GM19239 (cell line): ENCODE measurements at regions not wholly inside any gene's neighbourhood (a gene's known extent, or its start where the extent isn't known, plus 50 kb on each side); places are given as distances from the start of the nearest gene placed in this dataset.
"Not testable (repeated sequence)": the region's sequence is repeated elsewhere in the genome, so short reads cannot be mapped to it uniquely, and the experiment has no call there.

Source experiments
- DNase-seq: peaks from one replicate; pipeline ENCODE4 v3.0.0; 2011; ENCODE audit warnings: low spot score; ENCODE audit not compliant: insufficient read length
- FAIRE-seq: peaks from 2 replicates; lab custom pipeline; 2011; peaks lifted over from hg19 to GRCh38; lab: Jason Lieb, UNC

DNA sequence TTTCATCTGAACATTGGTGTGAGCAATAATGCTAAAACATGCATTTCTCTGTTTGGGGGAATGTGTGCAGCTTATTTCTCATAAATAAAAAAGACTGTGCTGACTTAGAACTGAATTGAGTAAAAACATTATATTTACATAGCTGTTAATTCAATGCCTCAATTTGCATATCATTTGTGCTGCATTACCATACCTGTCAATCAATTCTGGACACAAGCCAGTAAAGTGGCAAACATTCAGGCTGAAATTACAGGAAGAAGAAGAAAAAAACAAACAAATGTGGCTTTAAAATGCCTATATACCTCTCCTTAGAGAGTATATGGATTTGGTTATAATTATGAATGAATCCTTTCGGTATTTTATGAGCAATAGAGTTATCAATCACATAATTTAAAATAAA is 380.1 kb upstream of the GBE1 start:
- FAIRE-seq (no peak), DNase-seq (no peak)

DNA sequence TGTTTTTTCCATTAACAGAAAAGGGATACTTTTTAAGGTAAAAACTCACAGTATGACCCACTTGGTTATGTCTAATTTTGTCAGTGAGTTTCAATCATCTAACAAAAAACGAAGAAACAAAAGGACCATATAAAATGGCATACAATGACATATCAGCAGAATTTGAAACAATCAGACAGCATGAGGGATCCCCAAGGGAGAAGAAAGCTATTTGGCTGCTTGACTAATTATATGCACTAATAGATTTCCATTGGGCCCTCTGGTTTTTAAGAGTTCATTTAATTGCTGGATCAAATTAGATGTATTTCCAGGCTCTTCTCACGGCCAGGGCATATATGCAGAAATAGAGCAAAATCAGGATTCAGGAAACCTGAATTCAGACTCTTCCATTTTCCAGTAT is 376.4 kb upstream of the GBE1 start:
- DNase-seq = no peak
- FAIRE-seq = no peak

GRCh38 chr3:82137050-82137449 is 375.6 kb upstream of the GBE1 start:
- FAIRE-seq = no peak
- no peak for DNase-seq

DNA sequence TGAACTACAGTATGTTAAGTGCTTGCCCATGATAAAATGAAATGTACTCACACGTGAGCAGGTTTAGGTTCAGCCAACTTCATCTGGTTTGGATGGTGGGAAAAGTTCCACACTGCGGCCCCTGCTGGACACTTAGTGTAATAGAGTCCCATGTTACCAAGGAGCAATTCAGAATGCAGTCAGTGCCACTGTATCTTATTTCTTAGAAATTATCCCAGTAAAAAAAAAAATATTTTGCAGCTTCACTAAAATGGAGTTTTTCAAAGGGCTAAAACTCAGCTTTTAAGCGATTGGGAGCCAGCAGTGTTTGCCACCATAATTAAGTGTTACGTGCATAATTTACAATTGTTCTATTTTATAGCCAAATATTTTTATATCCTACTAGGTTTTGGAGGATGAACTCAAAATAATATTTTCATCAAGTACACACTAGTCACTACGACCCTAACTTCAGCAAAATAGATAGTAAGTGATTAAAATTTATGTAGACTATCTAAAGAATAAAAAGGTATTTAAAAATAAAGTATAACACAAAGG is 371.7 kb upstream of the GBE1 start:
- FAIRE-seq = peak; percentile 88
- DNase-seq = peak; percentile 13

- DNase-seq = no peak
- no peak for FAIRE-seq
Measured at GRCh38 chr3:82132210-82133069, 371.0 kb upstream of the GBE1 start.

DNA sequence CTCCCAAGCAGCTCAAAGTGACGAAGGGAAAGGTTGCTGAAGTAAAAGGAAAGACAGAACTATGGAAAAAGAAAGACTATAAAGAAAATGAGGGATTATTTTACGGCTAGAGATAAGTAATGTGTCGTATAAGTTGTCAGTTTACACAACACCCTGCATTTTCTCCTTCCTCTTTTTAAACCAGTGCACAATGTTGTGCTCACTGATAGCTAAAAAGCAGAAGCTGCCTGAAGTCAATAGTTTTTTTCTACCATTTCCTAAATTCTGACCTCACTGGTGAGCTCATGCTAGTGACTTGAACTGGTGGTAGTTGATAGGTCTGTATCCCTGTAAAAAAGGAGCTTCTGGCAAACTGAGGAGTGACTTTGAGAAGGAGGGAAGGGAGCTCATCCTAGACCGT is 368.6 kb upstream of the GBE1 start:
- FAIRE-seq (no peak), DNase-seq (no peak)

DNA sequence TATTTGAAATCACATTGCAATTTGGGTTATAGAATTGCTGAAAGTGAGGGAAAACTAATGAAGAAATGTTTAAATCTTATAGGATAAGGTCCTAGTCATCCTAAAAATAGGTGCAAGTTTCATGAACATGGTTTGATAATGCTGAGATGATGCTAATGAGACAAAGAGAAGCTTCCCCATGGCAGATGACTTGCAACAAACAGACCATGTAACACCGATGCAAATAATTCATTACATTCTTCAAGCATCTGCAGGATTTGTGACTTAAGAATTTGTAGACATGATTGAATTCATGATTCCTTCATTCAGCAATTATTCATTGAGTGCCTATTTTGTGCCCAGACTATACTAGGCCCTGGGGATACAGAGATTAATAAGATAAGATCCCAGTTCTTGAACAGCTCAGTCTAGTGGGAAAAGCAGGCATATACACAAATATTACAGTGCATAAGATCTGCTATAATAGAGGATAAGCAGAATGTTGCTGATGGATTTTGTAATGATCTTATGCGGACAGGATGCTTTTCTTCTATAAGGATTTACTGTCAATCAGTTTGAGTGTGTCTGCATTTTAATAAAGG is 367.9 kb upstream of the GBE1 start:
- no peak for FAIRE-seq
- DNase-seq = no peak

DNA sequence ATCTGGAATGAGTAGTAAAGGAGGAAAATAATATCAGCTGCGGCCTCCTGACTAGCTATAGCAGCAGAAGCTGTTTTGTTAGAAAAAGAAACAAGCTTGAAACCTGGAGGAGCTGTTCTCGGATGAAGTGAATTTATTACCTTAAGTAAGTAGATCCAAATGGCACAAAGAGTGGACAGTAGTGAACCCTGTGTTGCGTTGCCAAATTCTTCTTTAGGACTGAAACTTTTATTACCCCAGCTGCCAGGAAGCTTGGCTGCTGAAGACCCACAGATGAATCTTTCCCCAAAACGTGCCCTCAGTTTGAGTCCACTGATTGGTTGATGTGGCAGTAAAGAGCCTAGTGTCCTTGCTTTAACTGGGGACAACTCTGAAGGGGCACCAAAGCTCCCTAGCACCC is 366.8 kb upstream of the GBE1 start:
- FAIRE-seq (no peak), DNase-seq (no peak)

- DNase-seq = no peak
- FAIRE-seq = no peak
Measured at GRCh38 chr3:82122554-82123345, 361.3 kb upstream of the GBE1 start.

DNA sequence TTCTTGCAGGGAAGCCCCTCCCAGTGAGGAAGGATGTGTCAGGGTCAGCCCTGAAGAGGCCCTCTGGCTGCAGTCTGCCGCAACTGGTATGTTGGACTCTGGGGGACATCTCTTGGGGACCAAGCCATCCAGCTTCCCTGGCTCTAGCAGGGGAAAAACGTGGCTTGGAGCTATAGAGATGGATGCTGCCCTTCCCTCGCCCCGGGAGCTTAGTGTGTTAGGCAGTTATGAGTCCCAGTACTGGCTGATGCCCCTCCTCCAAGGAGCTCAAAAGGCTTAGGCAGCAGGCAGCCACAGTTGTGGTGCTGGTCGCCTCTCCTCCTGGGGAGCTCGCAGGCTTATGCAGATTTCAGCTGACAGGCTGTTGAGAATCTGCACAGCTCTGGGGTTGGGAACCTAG is 353.1 kb upstream of the GBE1 start:
- DNase-seq = no peak
- no peak for FAIRE-seq

- not testable (repeated sequence) for DNase-seq, FAIRE-seq
Measured at GRCh38 chr3:82110721-82111120, 349.3 kb upstream of the GBE1 start.

- FAIRE-seq (no peak), DNase-seq (no peak)
Measured at GRCh38 chr3:82103241-82103640, 341.8 kb upstream of the GBE1 start.

DNA sequence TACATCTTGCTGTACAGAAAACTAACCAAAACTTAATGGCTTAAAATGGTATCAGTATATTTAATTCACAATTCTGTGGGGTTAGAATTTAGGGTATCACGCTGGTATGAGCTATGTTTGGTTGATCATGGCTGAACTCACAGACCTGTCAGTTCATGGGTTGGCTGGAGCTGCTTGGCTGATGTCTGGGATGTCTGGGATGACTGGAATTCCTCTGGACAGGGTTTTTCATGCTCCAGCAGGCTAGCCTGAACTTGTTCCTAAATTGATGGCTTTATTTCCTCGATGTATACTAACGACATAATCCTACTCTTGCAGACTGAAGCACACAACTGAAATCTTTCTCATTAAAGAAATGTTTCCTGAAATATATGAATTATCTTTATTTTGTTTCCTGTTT is 338.9 kb upstream of the GBE1 start:
- DNase-seq (no peak), FAIRE-seq (no peak)

DNA sequence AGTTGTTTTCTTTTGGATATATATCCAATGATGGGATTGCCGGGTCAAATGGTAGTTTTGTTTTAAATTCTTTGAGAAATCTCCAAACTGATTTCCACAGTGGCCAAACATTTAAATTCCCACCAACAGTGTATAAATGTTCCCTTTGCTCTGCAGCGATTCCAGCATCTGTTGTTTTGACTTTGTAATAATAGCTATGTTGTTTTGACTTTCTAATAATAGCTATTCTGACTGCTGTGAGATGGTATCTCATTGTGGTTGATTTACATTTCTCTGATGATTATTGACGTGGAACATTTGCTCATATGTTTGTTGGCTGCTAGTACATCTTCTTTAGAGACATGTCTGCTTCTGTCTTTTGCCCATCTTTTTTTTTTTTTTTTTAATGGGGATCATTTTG is 332.2 kb upstream of the GBE1 start:
- FAIRE-seq (no peak), DNase-seq (no peak)

DNA sequence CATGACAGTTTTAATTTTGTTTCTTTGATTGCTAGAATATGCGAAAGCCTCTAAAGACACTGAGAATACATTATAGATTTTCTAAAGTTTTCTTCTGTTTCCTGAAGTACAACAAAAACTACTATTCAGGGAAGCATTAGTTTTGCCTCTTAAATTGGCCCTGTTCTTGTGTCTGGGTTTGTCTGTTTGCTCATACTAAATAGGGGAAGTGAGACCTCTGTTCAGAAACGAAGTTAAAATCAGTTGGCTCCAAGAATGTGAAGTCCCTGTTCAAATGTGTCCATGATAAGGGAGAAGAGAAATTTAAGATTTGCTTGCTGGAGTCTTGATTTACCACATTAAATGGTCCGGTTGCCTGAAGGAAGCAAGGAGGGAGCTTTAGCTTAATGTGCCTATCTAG is 327.3 kb upstream of the GBE1 start:
- DNase-seq = no peak
- no peak for FAIRE-seq

DNA sequence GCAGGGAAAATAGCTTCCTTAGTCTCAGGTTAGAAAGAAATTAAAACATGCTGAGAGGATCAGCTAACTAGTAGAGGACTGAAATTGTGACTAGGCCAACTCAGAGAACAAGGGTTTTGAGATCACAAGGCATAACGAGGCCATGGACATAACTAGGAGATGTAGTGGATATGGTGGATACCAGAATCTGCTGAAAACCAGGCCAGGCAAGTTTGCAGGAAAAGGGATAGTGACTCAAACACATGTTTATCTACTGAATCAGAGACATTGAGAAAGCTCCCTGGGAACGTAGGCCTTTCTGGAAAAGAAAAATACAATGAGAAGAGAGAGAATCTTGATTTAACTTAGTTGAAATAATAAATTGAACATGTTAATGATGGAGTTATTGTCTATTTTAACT is 326.5 kb upstream of the GBE1 start:
- FAIRE-seq = no peak

DNA sequence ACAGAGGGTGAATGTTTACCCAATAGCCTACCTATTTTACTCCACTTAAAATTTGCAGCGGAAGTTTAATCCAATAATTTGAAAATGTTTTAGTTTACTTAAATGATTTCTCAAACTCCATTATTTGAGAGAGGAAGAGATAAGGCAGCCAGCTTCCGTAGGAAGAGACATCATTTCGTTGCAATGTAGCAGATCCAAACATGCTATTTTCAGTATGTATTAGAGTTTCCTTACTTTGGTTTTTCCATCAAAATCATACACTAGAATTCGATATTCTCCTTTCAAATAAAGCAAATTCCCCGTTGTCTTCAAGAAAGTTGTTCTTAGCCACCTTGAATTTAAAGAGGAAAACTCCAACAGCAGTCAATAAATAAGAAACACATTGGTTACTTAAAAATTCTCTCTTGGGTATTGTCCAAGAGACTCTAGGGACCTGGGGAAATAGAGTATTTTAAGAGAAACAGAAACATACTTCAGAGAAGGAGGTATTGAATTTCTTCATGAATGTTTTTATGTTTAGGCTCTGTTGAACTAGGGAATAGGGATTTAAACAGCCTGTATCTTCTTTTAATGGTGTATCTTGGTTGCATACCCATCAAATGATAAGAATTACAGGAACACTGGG is 324.5 kb upstream of the GBE1 start:
- FAIRE-seq (no peak), DNase-seq (no peak)

More for the DNA sequence above, 326.5 kb upstream of the GBE1 start:
- DNase-seq = no peak

- DNase-seq = no peak
- FAIRE-seq = no peak
Measured at GRCh38 chr3:82085356-82085755, 323.9 kb upstream of the GBE1 start.

GRCh38 chr3:82084824-82085223 is 323.4 kb upstream of the GBE1 start:
- no peak for DNase-seq
- no peak for FAIRE-seq

DNA sequence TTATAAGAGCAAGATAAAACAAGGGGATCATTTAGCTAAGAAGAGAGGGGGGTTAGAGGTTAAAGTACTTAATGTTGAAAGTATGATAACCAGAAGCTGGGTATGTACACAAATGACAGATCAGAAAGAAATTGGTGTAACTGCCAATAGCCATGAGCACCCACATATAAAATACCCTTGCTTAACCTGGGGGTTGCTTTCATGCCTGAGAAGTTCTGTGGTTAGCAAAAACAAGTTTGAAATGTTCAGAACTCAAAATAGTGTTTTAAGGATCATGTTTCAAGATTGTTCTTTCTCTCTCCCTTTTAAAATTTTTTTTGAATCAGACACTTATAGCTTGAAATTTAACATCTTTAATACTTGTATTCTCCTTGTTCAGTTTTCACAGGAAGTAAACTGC is 321.4 kb upstream of the GBE1 start:
- FAIRE-seq (no peak), DNase-seq (no peak)
